GM23338 (cell line): ENCODE measurements at regions not wholly inside any gene's neighbourhood (a gene's known extent, or its start where the extent isn't known, plus 50 kb on each side); places are given as distances from the start of the nearest gene placed in this dataset.

Experiments used
- ATAC-seq: fragments of 200-7000 bp; cut with Tn5 transposase; 3 replicates; pipeline ENCODE4 v1.9.1; 2020
- DNase-seq: peaks from one replicate; pipeline ENCODE4 v3.0.0-alpha.2; 2015; ENCODE audit warnings: low spot score
- H2AFZ ChIP-seq: fragments of 200-600 bp; sonication (generic); 2 replicates; pipeline ENCODE4 v1.8.0; 2016; ENCODE audit warnings: antibody characterized with exemption, mild to moderate bottlenecking, moderate library complexity
- H3F3A ChIP-seq: fragments of 200-600 bp; sonication (generic); replicated peaks from 2 replicates; pipeline ENCODE4 v1.8.0; 2017; ENCODE audit warnings: antibody characterized with exemption, mixed run types, low read depth
- H3K27ac ChIP-seq: fragments of 200-600 bp; sonication (generic); 2 replicates; pipeline ENCODE4 v1.6.1; 2016; ENCODE audit warnings: low read depth
- H3K27me3 ChIP-seq: fragments of 200-600 bp; sonication (generic); 2 replicates; pipeline ENCODE4 v1.8.0; 2016; ENCODE audit warnings: mild to moderate bottlenecking, mixed run types, moderate library complexity; ENCODE audit not compliant: insufficient read depth
- H3K36me3 ChIP-seq: fragments of 200-600 bp; sonication (generic); 2 replicates; pipeline ENCODE4 v1.8.0; 2016; ENCODE audit warnings: mild to moderate bottlenecking; ENCODE audit not compliant: insufficient read depth
- H3K4me1 ChIP-seq: fragments of 200-600 bp; sonication (generic); 2 replicates; pipeline ENCODE4 v1.8.0; 2016; ENCODE audit warnings: mild to moderate bottlenecking, moderate library complexity; ENCODE audit not compliant: insufficient read depth
- H3K4me2 ChIP-seq: fragments of 200-600 bp; sonication (generic); 2 replicates; pipeline ENCODE4 v1.7.1; 2017; ENCODE audit warnings: mixed run types
- H3K4me3 ChIP-seq: fragments of 200-600 bp; sonication (generic); 2 replicates; pipeline ENCODE4 v1.6.1; 2016; ENCODE audit warnings: mixed run types
- H3K79me2 ChIP-seq: fragments of 200-600 bp; sonication (generic); replicated peaks from 2 replicates; pipeline ENCODE4 v1.8.0; 2017; ENCODE audit warnings: mild to moderate bottlenecking; ENCODE audit not compliant: insufficient read depth
- H3K9me2 ChIP-seq: fragments of 200-600 bp; sonication (generic); 2 replicates; pipeline ENCODE4 v1.8.0; 2017; ENCODE audit not compliant: insufficient read depth
- H4K20me1 ChIP-seq: fragments of 200-600 bp; sonication (generic); replicated peaks from 2 replicates; pipeline ENCODE4 v1.8.0; 2017; ENCODE audit warnings: mild to moderate bottlenecking; ENCODE audit not compliant: insufficient read depth
- H3K27ac Mint-ChIP-seq: 2 replicates; pipeline ENCODE4 v1.8.0; 2020; ENCODE audit warnings: inconsistent platforms, mild to moderate bottlenecking, moderate library complexity, mixed read lengths
- H3K27me3 Mint-ChIP-seq: 3 replicates; pipeline ENCODE4 v1.8.0; 2022; ENCODE audit warnings: low read depth, mild to moderate bottlenecking, moderate library complexity, mixed read lengths, inconsistent platforms; ENCODE audit not compliant: insufficient read depth, poor library complexity
- H3K36me3 Mint-ChIP-seq: 3 replicates; pipeline ENCODE4 v1.8.0; 2021; ENCODE audit warnings: low read depth, mild to moderate bottlenecking, inconsistent platforms, moderate library complexity, mixed read lengths
- H3K4me1 Mint-ChIP-seq: 3 replicates; pipeline ENCODE4 v1.8.0; 2020; ENCODE audit warnings: mild to moderate bottlenecking, inconsistent platforms, mixed read lengths
- H3K4me3 Mint-ChIP-seq: 3 replicates; pipeline ENCODE4 v1.8.0; 2021; ENCODE audit warnings: moderate library complexity, mild to moderate bottlenecking, inconsistent platforms, mixed read lengths
- H3K9me3 Mint-ChIP-seq: 3 replicates; pipeline ENCODE4 v1.8.0; 2020; ENCODE audit warnings: moderate library complexity, mild to moderate bottlenecking, inconsistent platforms, mixed read lengths
- CREB1 ChIP-seq: fragments of 250-450 bp; sonication (Bioruptor Pico); IDR thresholded peaks from 2 replicates; pipeline ENCODE4 v1.5.0; 2020; ENCODE audit warnings: low read depth, mild to moderate bottlenecking, moderate library complexity
- CTCF ChIP-seq, 2 experiments: fragments of 200-600 bp in 1 of 2; sonication (generic) in 1 of 2; conservative IDR thresholded peaks; 2 replicates each; pipeline versions ENCODE4 v1.5.1 to v1.6.1; 2016 to 2017; ENCODE audit warnings: antibody characterized with exemption in 2 of 2, low read depth in 2 of 2, mild to moderate bottlenecking in 2 of 2, moderate library complexity in 1 of 2
- EZH2 ChIP-seq: fragments of 200-600 bp; sonication (generic); IDR thresholded peaks from one replicate; pipeline ENCODE4 v1.8.0; 2017; ENCODE audit warnings: antibody characterized with exemption, mild to moderate bottlenecking, low read depth; ENCODE audit not compliant: unreplicated experiment
- STAT1 ChIP-seq: IDR thresholded peaks from one replicate; pipeline ENCODE4 v1.6.1; 2016; ENCODE audit warnings: antibody characterized with exemption; ENCODE audit not compliant: unreplicated experiment
- ZNF114 ChIP-seq: fragments of 250-450 bp; sonication (Bioruptor Pico); IDR thresholded peaks from 2 replicates; pipeline ENCODE4 v1.5.0; 2020; ENCODE audit warnings: mild to moderate bottlenecking, moderate library complexity
- TF ChIP-seq, protein P1 (sequence below): fragments of 250-450 bp; sonication (Bioruptor Pico); IDR thresholded peaks from 2 replicates; pipeline ENCODE4 v1.5.0; 2020; ENCODE audit warnings: mild to moderate bottlenecking, moderate library complexity

DNA sequence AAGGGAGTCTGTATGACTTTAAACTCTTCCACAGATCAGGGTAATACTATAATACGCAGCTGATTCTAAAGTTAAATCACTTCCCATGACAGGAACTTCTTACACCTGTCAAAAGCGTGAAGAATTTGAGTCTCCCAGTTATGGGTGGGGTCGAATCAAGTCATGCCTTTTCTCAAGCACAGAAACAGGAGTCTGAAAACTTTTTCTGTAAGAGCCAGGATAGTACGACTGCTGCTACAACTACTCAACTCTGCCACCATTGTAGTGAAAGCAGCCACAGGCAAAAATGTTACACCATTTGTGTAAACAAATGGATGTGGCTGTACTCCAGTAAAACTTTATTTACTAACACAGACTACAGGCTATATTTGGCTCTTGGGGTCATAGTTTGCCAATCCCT is 90.3 kb downstream of the DUSP6 start:
- peaks cover 11% of the 10 kb centered on the region; the same call in 2 of the 3 replicates for H3K4me1 Mint-ChIP-seq
- no peaks in the 10 kb centered on the region for H3K36me3 ChIP-seq
- H3K4me1 ChIP-seq, result 0 out of 2 replicates have a peak, but pooled peaks cover 6% of the 10 kb centered on the region
- H4K20me1 ChIP-seq, result no peaks in the 10 kb centered on the region
- no peak for TF ChIP-seq STAT1
- TF ChIP-seq, protein P1, sequence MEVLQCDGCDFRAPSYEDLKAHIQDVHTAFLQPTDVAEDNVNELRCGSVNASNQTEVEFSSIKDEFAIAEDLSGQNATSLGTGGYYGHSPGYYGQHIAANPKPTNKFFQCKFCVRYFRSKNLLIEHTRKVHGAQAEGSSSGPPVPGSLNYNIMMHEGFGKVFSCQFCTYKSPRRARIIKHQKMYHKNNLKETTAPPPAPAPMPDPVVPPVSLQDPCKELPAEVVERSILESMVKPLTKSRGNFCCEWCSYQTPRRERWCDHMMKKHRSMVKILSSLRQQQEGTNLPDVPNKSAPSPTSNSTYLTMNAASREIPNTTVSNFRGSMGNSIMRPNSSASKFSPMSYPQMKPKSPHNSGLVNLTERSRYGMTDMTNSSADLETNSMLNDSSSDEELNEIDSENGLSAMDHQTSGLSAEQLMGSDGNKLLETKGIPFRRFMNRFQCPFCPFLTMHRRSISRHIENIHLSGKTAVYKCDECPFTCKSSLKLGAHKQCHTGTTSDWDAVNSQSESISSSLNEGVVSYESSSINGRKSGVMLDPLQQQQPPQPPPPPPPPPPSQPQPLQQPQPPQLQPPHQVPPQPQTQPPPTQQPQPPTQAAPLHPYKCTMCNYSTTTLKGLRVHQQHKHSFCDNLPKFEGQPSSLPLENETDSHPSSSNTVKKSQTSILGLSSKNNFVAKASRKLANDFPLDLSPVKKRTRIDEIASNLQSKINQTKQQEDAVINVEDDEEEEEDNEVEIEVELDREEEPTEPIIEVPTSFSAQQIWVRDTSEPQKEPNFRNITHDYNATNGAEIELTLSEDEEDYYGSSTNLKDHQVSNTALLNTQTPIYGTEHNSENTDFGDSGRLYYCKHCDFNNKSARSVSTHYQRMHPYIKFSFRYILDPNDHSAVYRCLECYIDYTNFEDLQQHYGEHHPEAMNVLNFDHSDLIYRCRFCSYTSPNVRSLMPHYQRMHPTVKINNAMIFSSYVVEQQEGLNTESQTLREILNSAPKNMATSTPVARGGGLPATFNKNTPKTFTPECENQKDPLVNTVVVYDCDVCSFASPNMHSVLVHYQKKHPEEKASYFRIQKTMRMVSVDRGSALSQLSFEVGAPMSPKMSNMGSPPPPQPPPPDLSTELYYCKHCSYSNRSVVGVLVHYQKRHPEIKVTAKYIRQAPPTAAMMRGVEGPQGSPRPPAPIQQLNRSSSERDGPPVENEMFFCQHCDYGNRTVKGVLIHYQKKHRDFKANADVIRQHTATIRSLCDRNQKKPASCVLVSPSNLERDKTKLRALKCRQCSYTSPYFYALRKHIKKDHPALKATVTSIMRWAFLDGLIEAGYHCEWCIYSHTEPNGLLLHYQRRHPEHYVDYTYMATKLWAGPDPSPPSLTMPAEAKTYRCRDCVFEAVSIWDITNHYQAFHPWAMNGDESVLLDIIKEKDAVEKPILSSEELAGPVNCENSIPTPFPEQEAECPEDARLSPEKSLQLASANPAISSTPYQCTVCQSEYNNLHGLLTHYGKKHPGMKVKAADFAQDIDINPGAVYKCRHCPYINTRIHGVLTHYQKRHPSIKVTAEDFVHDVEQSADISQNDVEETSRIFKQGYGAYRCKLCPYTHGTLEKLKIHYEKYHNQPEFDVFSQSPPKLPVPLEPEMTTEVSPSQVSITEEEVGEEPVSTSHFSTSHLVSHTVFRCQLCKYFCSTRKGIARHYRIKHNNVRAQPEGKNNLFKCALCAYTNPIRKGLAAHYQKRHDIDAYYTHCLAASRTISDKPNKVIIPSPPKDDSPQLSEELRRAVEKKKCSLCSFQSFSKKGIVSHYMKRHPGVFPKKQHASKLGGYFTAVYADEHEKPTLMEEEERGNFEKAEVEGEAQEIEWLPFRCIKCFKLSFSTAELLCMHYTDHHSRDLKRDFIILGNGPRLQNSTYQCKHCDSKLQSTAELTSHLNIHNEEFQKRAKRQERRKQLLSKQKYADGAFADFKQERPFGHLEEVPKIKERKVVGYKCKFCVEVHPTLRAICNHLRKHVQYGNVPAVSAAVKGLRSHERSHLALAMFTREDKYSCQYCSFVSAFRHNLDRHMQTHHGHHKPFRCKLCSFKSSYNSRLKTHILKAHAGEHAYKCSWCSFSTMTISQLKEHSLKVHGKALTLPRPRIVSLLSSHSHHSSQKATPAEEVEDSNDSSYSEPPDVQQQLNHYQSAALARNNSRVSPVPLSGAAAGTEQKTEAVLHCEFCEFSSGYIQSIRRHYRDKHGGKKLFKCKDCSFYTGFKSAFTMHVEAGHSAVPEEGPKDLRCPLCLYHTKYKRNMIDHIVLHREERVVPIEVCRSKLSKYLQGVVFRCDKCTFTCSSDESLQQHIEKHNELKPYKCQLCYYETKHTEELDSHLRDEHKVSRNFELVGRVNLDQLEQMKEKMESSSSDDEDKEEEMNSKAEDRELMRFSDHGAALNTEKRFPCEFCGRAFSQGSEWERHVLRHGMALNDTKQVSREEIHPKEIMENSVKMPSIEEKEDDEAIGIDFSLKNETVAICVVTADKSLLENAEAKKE (CRISPR knock-in tag), result no peak
- no peak overlapping the region for H3K27ac Mint-ChIP-seq
- no peaks in the 10 kb centered on the region for H3K27me3 ChIP-seq
- H3K9me2 ChIP-seq, result peaks cover 6% of the 10 kb centered on the region
- H3F3A ChIP-seq, result no peaks in the 10 kb centered on the region
- H3K4me3 ChIP-seq, result no peak overlapping the region
- no peak overlapping the region for H3K27ac ChIP-seq
- no peak overlapping the region; the same call in 1 of the 2 replicates for H2AFZ ChIP-seq
- H3K79me2 ChIP-seq, result no peaks in the 10 kb centered on the region
- 0 out of 3 replicates have a peak, but pooled peaks cover 7% of the 10 kb centered on the region for H3K36me3 Mint-ChIP-seq
- ATAC-seq (no peak), DNase-seq (no peak)
- H3K9me3 Mint-ChIP-seq, result peaks cover 4% of the 10 kb centered on the region; the same call in 2 of the 3 replicates
- peaks cover 2% of the 10 kb centered on the region for H3K27me3 Mint-ChIP-seq
- H3K4me2 ChIP-seq, result no peak overlapping the region
- H3K4me3 Mint-ChIP-seq, result no peak overlapping the region

- H4K20me1 ChIP-seq, result no peaks in the 10 kb centered on the region
- H3K4me2 ChIP-seq, result no peak overlapping the region
- no peak overlapping the region for H3K27ac ChIP-seq
- no peak overlapping the region for H3K4me3 ChIP-seq
- no peaks in the 10 kb centered on the region for H3F3A ChIP-seq
- H3K9me2 ChIP-seq, result peaks cover 6% of the 10 kb centered on the region
- H3K4me3 Mint-ChIP-seq, result no peak overlapping the region
- no peaks in the 10 kb centered on the region for H3K27me3 ChIP-seq
- no peak overlapping the region for H3K27ac Mint-ChIP-seq
- H3K27me3 Mint-ChIP-seq, result peaks cover 2% of the 10 kb centered on the region
- H3K4me1 Mint-ChIP-seq, result peaks cover 11% of the 10 kb centered on the region; the same call in 2 of the 3 replicates
- no peaks in the 10 kb centered on the region for H3K36me3 ChIP-seq
- DNase-seq, result no peak
- peaks cover 4% of the 10 kb centered on the region; the same call in 2 of the 3 replicates for H3K9me3 Mint-ChIP-seq
- peak overlapping the region; percentile 0; the same call in 1 of the 2 replicates for H2AFZ ChIP-seq
- H3K4me1 ChIP-seq, result 0 out of 2 replicates have a peak, but pooled peaks cover 6% of the 10 kb centered on the region
- 0 out of 3 replicates have a peak, but pooled peaks cover 7% of the 10 kb centered on the region for H3K36me3 Mint-ChIP-seq
- no peak for ATAC-seq
- H3K79me2 ChIP-seq, result no peaks in the 10 kb centered on the region
- TF ChIP-seq CTCF (conservative IDR thresholded peaks at IDR 0.05; ENCODE audit: low read depth in 2 of 2), result no peak
- no peak for TF ChIP-seq EZH2
- TF ChIP-seq ZNF114 (CRISPR knock-in tag), result no peak
- TF ChIP-seq CREB1 (CRISPR knock-in tag), result no peak
These were observed 91.3 kb downstream of the DUSP6 start for GRCh38 chr12:89260841-89261637.
